Uterus (tissue), 2 donors: ENCODE measurements at regions not wholly inside any gene's neighbourhood (a gene's known extent, or its start where the extent isn't known, plus 50 kb on each side); places are given as distances from the start of the nearest gene placed in this dataset.

Experiments
- POLR2A ChIP-seq, 2 donors: fragments of 450-650 bp; IDR thresholded peaks; one replicate each; pipeline ENCODE4 v1.6.1; 2016; ENCODE audit warnings: antibody characterized with exemption in 2 of 2, mild to moderate bottlenecking in 1 of 2, moderate library complexity in 1 of 2
- TF ChIP-seq, protein P1 (sequence below), 4 experiments: fragments of 200-600 bp in 2 of 4; fragments of 450-650 bp in 2 of 4; sonication (generic) in 2 of 4; IDR thresholded peaks; one replicate each; pipeline ENCODE4 v1.5.1; 2016 to 2019; ENCODE audit warnings: antibody characterized with exemption in 4 of 4, mild to moderate bottlenecking in 2 of 4, moderate library complexity in 1 of 4

DNA sequence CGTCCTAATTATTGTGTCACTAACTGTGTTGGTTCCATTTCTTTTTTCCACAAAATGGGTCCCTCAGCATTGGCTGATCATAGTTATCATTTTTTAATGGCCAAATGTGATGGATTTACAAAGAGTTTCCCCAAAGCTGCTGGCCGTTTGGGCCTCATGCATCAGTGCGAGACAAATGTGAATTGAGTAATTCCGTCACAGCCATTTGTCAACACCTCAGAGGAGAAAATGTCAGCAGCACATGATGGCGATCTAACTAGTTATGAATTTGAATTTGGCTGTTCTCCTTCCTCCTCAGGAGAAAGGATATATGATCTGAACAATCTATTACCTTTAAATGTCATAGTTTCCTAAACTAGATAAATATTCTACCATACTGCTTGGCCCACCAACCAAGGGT, 54.9 kb upstream of the SP3 start:
- TF ChIP-seq, protein P1, sequence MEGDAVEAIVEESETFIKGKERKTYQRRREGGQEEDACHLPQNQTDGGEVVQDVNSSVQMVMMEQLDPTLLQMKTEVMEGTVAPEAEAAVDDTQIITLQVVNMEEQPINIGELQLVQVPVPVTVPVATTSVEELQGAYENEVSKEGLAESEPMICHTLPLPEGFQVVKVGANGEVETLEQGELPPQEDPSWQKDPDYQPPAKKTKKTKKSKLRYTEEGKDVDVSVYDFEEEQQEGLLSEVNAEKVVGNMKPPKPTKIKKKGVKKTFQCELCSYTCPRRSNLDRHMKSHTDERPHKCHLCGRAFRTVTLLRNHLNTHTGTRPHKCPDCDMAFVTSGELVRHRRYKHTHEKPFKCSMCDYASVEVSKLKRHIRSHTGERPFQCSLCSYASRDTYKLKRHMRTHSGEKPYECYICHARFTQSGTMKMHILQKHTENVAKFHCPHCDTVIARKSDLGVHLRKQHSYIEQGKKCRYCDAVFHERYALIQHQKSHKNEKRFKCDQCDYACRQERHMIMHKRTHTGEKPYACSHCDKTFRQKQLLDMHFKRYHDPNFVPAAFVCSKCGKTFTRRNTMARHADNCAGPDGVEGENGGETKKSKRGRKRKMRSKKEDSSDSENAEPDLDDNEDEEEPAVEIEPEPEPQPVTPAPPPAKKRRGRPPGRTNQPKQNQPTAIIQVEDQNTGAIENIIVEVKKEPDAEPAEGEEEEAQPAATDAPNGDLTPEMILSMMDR (IDR thresholded peaks at IDR 0.05): no peak
- TF ChIP-seq POLR2A (IDR thresholded peaks at IDR 0.05): no peak
